Activated CD8-positive, alpha-beta T cell treated with anti-CD3 and anti-CD28 coated beads, Interleukin-2, amount 10 ng/mL, durations not matched to agents 7 days and 5 days (primary cell): ENCODE measurements at regions not wholly inside any gene's neighbourhood (a gene's known extent, or its start where the extent isn't known, plus 50 kb on each side); places are given as distances from the start of the nearest gene placed in this dataset.
"Not testable (repeated sequence)": the region's sequence is repeated elsewhere in the genome, so short reads cannot be mapped to it uniquely, and the experiment has no call there.

Source experiments
- ATAC-seq: fragments of 150-1000 bp; cut with Tn5 transposase; one replicate; pipeline ENCODE4 v1.10.0; 2021; ENCODE audit warnings: moderate library complexity
- CTCF ChIA-PET: fragments of 350-600 bp; sonication (Branson Sonifier 250); formaldehyde crosslinking; loops from one replicate; lab custom pipeline; 2021; ENCODE audit warnings: antibody characterized with exemption; lab: Charles Lee
- POLR2A ChIA-PET: fragments of 350-600 bp; sonication (Branson Sonifier 250); formaldehyde crosslinking; loops from one replicate; lab custom pipeline; 2021; ENCODE audit warnings: antibody characterized with exemption; lab: Charles Lee
- DNase-seq: peaks from one replicate; pipeline ENCODE4 v3.0.0-alpha.2; 2020
- H3K27ac Mint-ChIP-seq: one replicate; pipeline ENCODE4 v1.8.0; 2021; ENCODE audit warnings: mild to moderate bottlenecking, mixed read lengths
- H3K27me3 Mint-ChIP-seq: one replicate; pipeline ENCODE4 v1.8.0; 2021; ENCODE audit warnings: low read depth, mixed read lengths
- H3K36me3 Mint-ChIP-seq: one replicate; pipeline ENCODE4 v1.8.0; 2021; ENCODE audit warnings: low read depth, mixed read lengths
- H3K4me1 Mint-ChIP-seq: one replicate; pipeline ENCODE4 v1.8.0; 2021; ENCODE audit warnings: low read depth, mixed read lengths
- H3K4me3 Mint-ChIP-seq: one replicate; pipeline ENCODE4 v1.8.0; 2021; ENCODE audit warnings: mild to moderate bottlenecking, mixed read lengths
- H3K9me3 Mint-ChIP-seq: one replicate; pipeline ENCODE4 v1.8.0; 2022; ENCODE audit warnings: mixed read lengths; ENCODE audit not compliant: insufficient read depth

DNA sequence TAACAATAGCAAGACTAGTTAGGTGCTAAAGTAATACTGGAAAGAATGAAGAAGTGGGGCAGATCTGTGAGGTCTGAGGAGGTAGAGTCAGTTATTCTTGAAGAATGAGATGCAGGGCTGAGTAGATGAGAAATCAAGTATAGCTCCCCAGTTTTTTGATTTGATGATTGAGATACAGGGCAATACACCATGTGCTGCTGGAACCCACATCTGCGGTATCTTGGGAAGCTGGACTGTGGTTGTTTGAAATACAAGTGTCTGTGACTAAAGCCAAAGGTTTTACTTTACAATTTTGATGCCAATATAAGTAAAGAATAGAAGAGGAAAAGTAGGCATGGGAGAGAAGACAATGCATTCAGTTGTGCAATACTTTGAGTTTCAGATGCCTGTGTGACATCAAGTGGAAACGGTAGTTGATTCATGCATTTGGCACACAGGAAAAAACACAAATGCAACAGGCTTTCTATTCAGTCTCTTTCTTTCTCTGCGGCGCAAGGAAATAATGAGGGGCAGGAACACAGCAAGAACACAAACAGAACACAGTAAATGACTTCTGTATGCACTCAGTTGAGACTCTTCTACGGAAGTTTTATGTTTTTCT is 190.2 kb upstream of the SLC38A2 start:
- H3K4me3 Mint-ChIP-seq: no peak overlapping the region
- H3K36me3 Mint-ChIP-seq: peaks cover 32% of the 10 kb centered on the region
- POLR2A ChIA-PET: no interaction called here
- H3K27ac Mint-ChIP-seq: no peak overlapping the region
- H3K9me3 Mint-ChIP-seq: peaks cover 26% of the 10 kb centered on the region
- CTCF ChIA-PET: no interaction called here
- no peaks in the 10 kb centered on the region for H3K27me3 Mint-ChIP-seq
- H3K4me1 Mint-ChIP-seq: peaks cover 9% of the 10 kb centered on the region
- ATAC-seq (no peak), DNase-seq (no peak)

DNA sequence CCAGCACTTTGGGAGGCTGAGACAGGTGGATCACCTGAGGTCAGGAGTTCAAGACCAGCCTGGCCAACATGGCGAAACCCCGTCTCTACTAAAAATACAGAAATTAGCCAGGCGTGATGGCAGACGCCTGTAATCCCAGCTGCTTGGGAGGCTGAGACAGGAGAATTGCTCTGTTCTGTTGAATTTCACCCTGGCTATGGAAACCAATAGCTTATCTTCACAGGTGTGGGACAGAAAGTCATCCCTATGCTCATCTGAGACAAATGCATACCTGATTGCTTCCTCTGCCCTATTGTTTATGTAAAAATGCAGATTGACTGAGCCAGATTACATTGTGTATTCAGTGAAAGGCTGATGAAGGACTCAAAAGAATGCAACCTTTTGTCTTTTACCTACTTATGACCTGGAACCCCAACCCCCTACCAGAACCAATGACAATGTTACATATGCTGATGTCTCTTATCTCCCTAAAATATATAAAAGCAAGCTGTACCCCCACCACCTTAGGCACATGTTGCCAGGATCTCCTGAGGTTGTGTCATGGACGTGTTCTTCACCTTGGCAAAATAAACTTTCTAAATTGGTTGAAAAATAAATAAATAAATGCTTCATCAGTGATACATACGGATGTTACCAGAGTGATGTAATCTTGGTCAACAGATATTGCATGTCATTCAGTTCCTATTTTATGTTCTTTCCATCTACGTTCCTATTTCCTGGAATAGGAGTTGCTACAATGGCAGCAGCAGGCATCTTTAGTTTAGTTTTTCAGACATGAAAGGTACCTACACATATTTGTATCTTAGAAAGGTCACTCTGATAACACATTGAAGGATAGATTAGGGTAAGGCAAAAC is 189.4 kb upstream of the SLC38A2 start:
- H3K4me1 Mint-ChIP-seq, CTCF ChIA-PET: not testable (repeated sequence)

DNA sequence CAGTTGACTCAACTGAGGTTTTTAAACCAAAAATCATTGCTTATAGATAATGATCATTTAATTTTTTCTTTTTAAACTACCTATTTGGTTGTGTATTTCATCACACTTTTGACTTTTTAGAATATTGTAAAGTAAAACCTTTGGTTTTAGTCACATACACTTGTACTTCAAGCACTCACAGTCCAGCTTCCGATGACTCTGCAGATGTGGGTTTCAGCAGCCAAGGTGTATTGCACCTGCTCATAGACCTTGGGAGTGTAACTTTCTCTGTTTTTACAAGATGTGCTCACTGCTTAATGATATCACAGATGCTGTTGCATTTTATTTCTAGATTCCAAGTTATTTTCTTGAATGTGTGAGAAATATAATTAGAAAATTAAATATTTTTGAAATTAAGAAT is 188.3 kb upstream of the SLC38A2 start:
- ATAC-seq: no peak
- Mint-ChIP-seq H3K9me3 (peaks cover 9% of the 10 kb centered on the region), H3K4me1 (peaks cover 9% of the 10 kb centered on the region), H3K4me3 (no peak overlapping the region), H3K27me3 (no peaks in the 10 kb centered on the region), H3K27ac (no peak overlapping the region), H3K36me3 (peaks cover 21% of the 10 kb centered on the region)
- DNase-seq: no peak
- ChIA-PET CTCF (no interaction called here), POLR2A (interaction anchor here (1.5 kb wide), 1 partner anchor 37 kb away, joined by 3 read pairs; no protein-coding TSS in a partner anchor)

More for the DNA sequence above, 189.4 kb upstream of the SLC38A2 start:
- H3K27me3 Mint-ChIP-seq, H3K4me3 Mint-ChIP-seq, ATAC-seq, H3K27ac Mint-ChIP-seq, POLR2A ChIA-PET, DNase-seq: not testable (repeated sequence)
- H3K36me3 Mint-ChIP-seq: peaks cover 29% of the 10 kb centered on the region
- H3K9me3 Mint-ChIP-seq: peaks cover 18% of the 10 kb centered on the region

DNA sequence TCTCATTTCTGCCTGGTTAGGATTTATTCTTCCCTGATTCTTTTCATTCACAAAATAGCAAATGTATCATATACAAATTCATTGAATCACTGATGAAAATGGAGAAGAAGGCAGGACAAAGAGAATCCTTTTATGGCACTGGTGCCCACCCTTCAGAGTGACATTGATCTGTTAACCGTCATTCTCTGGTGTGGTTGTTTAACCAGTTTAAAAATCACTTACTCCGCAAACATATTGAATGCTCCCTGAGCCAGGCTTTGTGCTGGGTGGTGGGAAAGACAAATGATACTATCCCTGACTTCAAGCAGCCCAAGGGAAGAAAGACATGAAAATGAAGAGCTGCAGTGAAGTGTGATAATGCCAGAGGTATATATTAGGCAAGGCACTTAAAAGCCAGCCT is 187.5 kb upstream of the SLC38A2 start:
- Mint-ChIP-seq H3K36me3 (peaks cover 18% of the 10 kb centered on the region), H3K4me3 (no peak overlapping the region), H3K27ac (no peak overlapping the region), H3K9me3 (peaks cover 2% of the 10 kb centered on the region), H3K27me3 (no peaks in the 10 kb centered on the region), H3K4me1 (peaks cover 9% of the 10 kb centered on the region)
- ChIA-PET POLR2A (interaction anchor here (1.5 kb wide), 1 partner anchor 36 kb away, joined by 3 read pairs; no protein-coding TSS in a partner anchor), CTCF (no interaction called here)
- ATAC-seq (no peak), DNase-seq (no peak)

DNA sequence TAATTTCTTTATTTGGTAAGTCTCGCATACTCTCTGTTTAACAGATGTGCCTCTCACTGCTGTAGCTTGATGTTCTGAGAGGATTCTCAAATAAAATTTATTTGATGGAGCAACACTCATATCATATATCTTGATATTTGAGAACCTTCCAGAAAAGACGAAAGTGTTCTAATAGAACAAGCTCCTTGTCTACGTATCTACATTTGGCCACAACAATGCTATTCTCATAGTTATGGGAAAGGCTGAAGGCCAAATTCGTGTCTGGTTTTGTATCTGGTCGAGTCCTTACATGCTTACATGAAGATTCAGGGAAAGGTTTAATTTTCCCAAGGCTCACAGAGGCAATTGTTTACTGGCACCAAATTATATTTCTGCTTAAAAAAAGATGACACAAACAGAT is 186.7 kb upstream of the SLC38A2 start:
- Mint-ChIP-seq H3K27ac (no peak overlapping the region), H3K27me3 (no peaks in the 10 kb centered on the region), H3K36me3 (peaks cover 19% of the 10 kb centered on the region), H3K4me1 (peaks cover 9% of the 10 kb centered on the region), H3K9me3 (no peaks in the 10 kb centered on the region), H3K4me3 (no peak overlapping the region)
- DNase-seq: no peak
- POLR2A ChIA-PET: interaction anchor here (0.6 kb wide), 1 partner anchor 1097 kb away, joined by 5 read pairs; no protein-coding TSS in a partner anchor
- ATAC-seq: no peak
- CTCF ChIA-PET: no interaction called here

DNA sequence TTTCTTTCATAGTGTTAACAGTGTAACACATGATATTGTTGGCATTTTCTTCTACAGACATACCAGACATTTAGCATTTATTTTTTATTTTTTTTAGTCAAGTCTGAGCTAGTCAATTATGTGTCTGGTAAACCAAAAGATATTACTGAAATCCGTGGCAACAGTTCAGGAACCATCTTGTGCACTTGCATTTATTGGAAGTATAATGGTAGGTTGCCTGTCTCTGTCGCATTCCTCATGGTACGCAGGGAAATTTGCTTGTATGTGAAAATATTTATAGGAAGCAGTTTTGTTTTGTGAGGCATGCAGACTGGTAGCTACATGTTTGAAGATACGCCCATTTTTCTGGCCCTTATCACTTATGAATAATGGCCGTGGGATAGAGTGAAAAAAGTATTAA is 186.1 kb upstream of the SLC38A2 start:
- H3K4me3 Mint-ChIP-seq: no peak overlapping the region
- DNase-seq: no peak
- H3K9me3 Mint-ChIP-seq: no peaks in the 10 kb centered on the region
- CTCF ChIA-PET: interaction anchor here (0.7 kb wide), 1 partner anchor 111 kb away, joined by 3 read pairs; no protein-coding TSS in a partner anchor
- ATAC-seq: no peak
- POLR2A ChIA-PET: interaction anchor here (0.6 kb wide), 1 partner anchor 1096 kb away, joined by 5 read pairs; no protein-coding TSS in a partner anchor
- peaks cover 9% of the 10 kb centered on the region for H3K4me1 Mint-ChIP-seq
- no peaks in the 10 kb centered on the region for H3K27me3 Mint-ChIP-seq
- H3K27ac Mint-ChIP-seq: no peak overlapping the region
- peaks cover 16% of the 10 kb centered on the region for H3K36me3 Mint-ChIP-seq

DNA sequence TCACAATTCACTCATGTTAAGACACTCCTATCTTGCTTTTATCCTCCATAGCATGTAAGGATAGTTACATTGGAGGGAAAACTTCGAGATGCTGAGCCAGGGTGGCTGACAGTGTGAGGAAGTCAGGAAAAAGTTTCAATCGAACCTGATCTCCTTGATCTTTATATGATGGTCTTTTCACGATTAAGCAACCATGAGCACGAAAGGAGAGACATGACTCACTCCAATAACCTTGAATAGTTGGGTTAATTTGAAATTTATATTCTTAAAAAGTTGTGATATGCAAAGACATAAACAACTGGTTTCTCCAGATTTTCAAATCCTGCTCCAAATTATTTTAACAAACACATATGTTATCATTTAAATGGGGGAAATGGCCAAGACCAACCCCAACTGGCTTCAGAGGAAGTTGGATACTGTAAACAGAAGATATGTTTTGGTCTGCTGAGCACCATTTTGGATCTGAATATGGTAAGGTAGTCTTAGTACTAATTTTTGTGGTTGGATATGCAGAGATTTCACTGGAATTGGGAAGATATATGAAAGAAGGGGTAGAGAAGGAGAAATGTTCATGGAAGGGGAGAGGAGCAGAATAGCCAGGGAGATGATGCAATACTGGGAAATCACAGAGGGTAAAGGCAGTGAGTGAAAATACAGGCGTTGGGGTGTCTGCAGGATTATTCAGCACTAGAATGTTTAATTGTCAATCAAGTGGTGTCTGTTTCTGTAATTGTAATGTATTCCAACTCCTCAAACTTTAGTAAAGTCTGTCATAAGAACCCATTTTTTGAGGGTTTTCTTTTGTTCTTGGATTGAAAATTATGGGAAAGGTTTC is 185.2 kb upstream of the SLC38A2 start:
- Mint-ChIP-seq H3K4me3 (no peak overlapping the region), H3K27ac (peak overlapping the region; percentile 11), H3K36me3 (peaks cover 19% of the 10 kb centered on the region), H3K9me3 (no peaks in the 10 kb centered on the region), H3K27me3 (no peaks in the 10 kb centered on the region), H3K4me1 (peaks cover 9% of the 10 kb centered on the region)
- no peak for ATAC-seq
- no peak for DNase-seq
- POLR2A ChIA-PET: no interaction called here
- CTCF ChIA-PET: no interaction called here

DNA sequence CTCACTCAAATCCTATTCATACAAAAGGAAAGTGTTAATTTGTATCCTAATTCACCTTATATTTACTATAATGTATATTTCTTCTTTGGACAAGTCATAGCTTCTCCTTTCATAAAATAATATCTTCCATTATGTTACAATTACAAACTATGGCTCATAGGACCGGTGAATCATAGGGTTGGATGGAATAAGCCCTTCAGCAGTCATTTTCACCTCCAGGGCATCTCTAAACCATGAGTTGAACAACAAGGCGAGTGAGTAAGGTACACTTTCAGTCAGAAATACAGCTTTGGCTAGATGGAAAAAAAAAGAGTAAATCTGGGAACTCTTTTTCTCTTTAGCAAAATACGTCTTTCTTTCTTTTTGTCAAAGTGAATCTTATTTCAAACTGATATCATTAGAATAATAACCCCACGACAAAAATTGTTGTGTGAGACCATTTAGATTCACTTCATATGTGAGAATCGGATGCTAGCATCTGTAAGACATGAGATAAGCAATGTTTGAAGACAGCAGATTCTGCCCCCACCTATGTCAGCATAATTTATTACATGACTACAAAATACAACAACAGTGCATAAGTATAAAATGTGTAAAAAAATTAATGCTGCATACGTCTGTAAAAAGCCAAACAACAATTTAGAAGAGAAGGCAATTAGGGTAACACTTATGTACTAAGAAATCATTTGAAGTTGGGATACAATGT is 184.4 kb upstream of the SLC38A2 start:
- H3K4me1 Mint-ChIP-seq: peaks cover 4% of the 10 kb centered on the region
- H3K9me3 Mint-ChIP-seq: no peaks in the 10 kb centered on the region
- H3K27me3 Mint-ChIP-seq: no peaks in the 10 kb centered on the region
- H3K4me3 Mint-ChIP-seq: no peak overlapping the region
- no peak overlapping the region for H3K27ac Mint-ChIP-seq
- no peak for DNase-seq
- ATAC-seq: no peak
- ChIA-PET POLR2A (no interaction called here), CTCF (interaction anchor here (0.9 kb wide), 1 partner anchor 16 kb away, joined by 3 read pairs; no protein-coding TSS in a partner anchor)
- H3K36me3 Mint-ChIP-seq: peaks cover 21% of the 10 kb centered on the region

DNA sequence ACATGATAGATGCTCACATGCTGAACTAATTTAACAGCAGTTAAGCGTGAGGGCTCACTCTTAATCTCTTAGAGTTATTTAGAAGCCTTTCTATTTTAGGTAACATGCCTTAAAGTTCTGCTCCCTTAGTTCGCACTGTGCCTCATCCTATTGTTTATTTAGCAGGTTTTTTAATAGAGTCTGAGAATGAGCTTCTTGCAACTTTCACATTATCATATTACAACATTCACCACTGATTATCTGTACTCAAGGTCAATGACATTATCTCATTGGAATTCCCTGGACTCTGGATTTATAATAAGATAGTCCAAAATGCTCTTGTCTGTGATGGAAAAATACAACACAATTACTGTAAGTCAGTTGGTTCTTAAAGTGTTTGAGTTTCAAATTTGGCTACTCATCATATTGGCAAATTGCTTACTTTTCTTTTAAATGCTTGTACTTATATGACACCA is 183.6 kb upstream of the SLC38A2 start:
- CTCF ChIA-PET: interaction anchor here (0.9 to 1.2 kb wide), 2 partner anchors 17 to 32 kb away, joined by 3 read pairs; no protein-coding TSS in a partner anchor

DNA sequence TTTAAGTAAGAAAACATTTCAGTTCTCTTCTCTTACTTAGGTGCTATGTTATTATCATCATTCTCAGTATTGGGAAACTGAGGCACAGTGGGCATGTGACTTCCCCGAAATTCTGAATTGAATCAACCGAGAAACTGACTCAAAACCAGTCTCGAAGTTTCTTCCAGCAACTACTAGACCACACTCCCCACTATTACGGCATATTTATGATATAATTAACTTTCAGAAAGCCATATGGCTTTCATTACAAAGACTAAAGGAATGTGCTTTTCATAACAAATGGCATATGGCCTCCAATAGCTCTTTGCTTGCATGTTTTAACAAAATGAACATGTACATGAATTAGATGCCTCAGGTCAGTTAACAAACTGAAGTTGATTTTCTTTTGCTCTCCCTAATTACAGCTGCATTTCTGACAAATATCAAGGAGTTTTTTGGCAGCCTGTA is 182.9 kb upstream of the SLC38A2 start:
- H3K36me3 Mint-ChIP-seq: peaks cover 27% of the 10 kb centered on the region
- no peak overlapping the region for H3K27ac Mint-ChIP-seq
- H3K4me1 Mint-ChIP-seq: peaks cover 12% of the 10 kb centered on the region
- H3K4me3 Mint-ChIP-seq: no peak overlapping the region
- POLR2A ChIA-PET: interaction anchor here (1.2 kb wide), 1 partner anchor 47 kb away, joined by 3 read pairs; no protein-coding TSS in a partner anchor
- no peaks in the 10 kb centered on the region for H3K9me3 Mint-ChIP-seq
- CTCF ChIA-PET: interaction anchor here (1.2 kb wide), 1 partner anchor 32 kb away, joined by 3 read pairs; no protein-coding TSS in a partner anchor
- ATAC-seq (no peak), DNase-seq (no peak)
- no peaks in the 10 kb centered on the region for H3K27me3 Mint-ChIP-seq

More for the DNA sequence above, 183.6 kb upstream of the SLC38A2 start:
- Mint-ChIP-seq H3K4me1 (peaks cover 6% of the 10 kb centered on the region), H3K27me3 (no peaks in the 10 kb centered on the region), H3K27ac (no peak overlapping the region), H3K36me3 (peaks cover 23% of the 10 kb centered on the region), H3K9me3 (no peaks in the 10 kb centered on the region), H3K4me3 (no peak overlapping the region)
- POLR2A ChIA-PET: interaction anchor here (1.2 kb wide), 1 partner anchor 46 kb away, joined by 3 read pairs; no protein-coding TSS in a partner anchor
- no peak for ATAC-seq
- no peak for DNase-seq

DNA sequence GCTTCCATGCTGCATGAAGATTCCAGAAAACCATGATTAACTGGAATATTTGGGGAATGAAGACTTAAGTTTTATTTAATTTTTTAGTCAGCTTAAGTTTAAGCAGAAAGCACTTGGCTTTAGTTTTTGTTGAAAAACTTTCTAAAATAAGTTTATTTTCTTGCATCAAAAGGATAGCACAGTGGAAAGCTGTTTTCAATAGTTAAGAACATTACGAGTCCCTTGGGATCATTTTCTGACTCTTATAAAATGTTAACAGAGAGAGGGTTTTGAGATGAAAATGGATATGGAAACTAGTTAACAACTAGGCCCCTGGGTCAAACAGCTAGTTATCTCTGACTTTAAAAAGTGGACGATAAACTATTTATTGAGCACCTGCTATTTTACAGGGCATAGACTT is 181.9 kb upstream of the SLC38A2 start:
- ChIA-PET CTCF (no interaction called here), POLR2A (no interaction called here)
- H3K27ac Mint-ChIP-seq: no peak overlapping the region
- H3K36me3 Mint-ChIP-seq: peaks cover 26% of the 10 kb centered on the region
- no peak for ATAC-seq
- H3K9me3 Mint-ChIP-seq: no peaks in the 10 kb centered on the region
- peaks cover 22% of the 10 kb centered on the region for H3K4me1 Mint-ChIP-seq
- H3K4me3 Mint-ChIP-seq: no peak overlapping the region
- no peak for DNase-seq
- no peaks in the 10 kb centered on the region for H3K27me3 Mint-ChIP-seq
